ENCODE measurements at regions not wholly inside any gene's neighbourhood (a gene's known extent, or its start where the extent isn't known, plus 50 kb on each side); places are given as distances from the start of the nearest gene placed in this dataset.

DNA sequence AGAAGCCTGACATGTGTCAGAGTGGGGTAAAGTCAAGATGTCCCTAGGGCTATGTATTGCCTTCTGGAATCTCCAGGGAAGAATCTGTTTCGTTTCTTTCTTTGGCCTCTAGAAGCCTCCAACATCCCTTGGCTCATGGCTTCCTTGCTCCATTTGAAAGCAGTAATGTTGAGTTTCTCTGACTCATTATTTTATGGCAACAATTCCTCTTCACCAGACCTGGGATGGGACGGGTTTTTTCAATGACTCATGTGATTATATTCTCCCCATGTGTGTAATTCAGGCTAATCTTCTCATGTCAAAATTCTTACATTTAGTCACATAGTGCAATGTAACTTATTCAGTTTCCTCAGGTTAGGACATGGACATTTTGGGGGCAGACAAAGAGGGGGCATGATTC is 1038.6 kb downstream of the CBLN2 start:
- no peaks in the 10 kb centered on the region for H3K4me1 ChIP-seq (ENCODE audit: control insufficient read depth, insufficient read depth, low read length)
- no peaks in the 10 kb centered on the region for H3K27me3 ChIP-seq (ENCODE audit: control insufficient read depth, insufficient read depth)
- H3K27ac ChIP-seq (ENCODE audit: low read length), result no peak overlapping the region
- DNase-seq (no peak), ATAC-seq (no peak)
- 62% methylated on average over 2 of the region's 2 CpGs for WGBS
- no peak overlapping the region for H3K4me3 ChIP-seq (ENCODE audit: low read length)
- H3K9me3 ChIP-seq (ENCODE audit: control insufficient read depth, low read length), result no peaks in the 10 kb centered on the region
- intact Hi-C loops (cut with DNase I), result no loop called here

DNA sequence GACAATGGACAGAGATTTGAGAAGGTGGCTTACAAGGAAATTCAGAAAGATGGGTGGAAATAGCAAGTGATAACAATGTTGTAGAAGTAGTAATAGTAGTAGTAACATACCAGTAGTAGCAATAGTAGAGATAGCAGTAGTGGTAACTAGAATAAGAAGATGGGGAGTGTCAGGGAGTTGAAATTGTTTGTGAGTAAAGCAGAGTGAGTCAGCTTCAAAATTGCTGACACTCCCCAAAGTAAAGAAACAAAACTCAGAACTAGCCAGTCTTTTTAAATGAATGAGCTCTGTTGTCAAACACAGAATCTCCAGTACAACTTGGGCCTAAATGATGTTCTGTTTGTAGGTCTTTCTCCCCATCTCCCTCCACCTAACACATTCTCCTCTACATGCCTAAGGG is 1040.9 kb downstream of the CBLN2 start:
- Histone ChIP-seq H3K27ac (ENCODE audit: low read length) (no peak overlapping the region), H3K4me3 (ENCODE audit: low read length) (no peak overlapping the region), H3K9me3 (ENCODE audit: control insufficient read depth, low read length) (no peaks in the 10 kb centered on the region), H3K4me1 (ENCODE audit: control insufficient read depth, insufficient read depth, low read length) (no peaks in the 10 kb centered on the region), H3K27me3 (ENCODE audit: control insufficient read depth, insufficient read depth) (no peaks in the 10 kb centered on the region)
- no peak for ATAC-seq
- intact Hi-C loops (cut with DNase I), result no loop called here
- DNase-seq, result no peak

DNA sequence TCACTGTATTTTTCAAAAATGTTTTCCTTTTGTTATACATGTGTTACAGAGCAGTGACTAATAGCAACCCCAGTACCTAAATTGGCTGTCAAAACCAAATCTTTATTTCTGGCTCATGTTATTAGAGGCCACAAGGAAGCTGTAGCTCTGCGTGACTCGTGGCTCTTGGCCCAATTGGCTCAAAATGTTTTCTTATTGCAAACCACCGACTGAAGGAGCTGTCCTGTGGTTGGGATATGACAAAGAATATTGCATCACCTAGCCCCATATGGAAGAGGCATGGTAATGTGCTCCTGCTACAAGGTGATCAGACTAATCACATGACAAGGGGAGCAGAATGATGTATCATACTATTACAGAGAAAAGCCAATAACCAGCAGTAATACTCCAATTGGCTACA is 1058.5 kb downstream of the CBLN2 start:
- WGBS, result 44% methylated on average over 3 of the region's 3 CpGs
- Histone ChIP-seq H3K27me3 (ENCODE audit: control insufficient read depth, insufficient read depth) (no peaks in the 10 kb centered on the region), H3K4me3 (ENCODE audit: low read length) (no peak overlapping the region), H3K9me3 (ENCODE audit: control insufficient read depth, low read length) (no peaks in the 10 kb centered on the region), H3K27ac (ENCODE audit: low read length) (no peak overlapping the region), H3K4me1 (ENCODE audit: control insufficient read depth, insufficient read depth, low read length) (no peaks in the 10 kb centered on the region)
- ATAC-seq, result no peak
- intact Hi-C loops (cut with DNase I), result no loop called here
- no peak for DNase-seq

DNA sequence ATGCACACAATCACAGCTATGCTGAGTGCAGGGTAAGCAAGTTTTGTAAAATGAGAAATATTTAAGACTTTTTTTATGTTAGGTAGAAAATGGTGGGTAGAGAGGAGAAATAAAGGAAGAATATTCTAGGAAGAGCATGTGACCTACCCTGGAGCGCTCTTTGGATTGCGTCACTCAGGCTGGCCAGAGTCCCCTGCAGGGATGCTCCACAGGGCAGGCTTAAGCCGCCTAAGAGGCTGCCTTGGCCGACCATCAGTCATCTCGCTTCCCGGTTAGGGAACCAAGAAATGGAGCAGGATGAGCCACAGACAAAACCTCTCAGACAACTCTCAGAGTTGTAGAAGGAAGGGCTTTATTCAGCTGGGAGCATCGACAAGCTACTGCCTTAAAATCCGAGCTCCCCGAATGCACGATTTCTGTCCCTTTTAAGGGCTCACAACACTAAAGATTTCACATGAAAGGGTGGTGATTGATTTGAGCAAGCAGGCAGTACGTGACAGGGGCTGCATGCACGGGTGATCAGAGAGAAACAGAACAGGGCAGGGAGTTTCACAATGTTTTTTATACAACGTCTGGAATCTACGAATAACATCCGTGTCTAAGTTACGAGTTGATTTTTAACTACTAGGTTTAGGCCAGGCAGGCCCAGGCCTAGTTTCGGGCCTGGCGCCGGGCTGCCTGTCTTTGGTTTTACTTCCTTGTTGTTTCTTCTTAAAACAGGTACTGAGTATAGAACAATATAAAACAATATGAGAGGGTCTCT is 1072.0 kb downstream of the CBLN2 start:
- intact Hi-C loops (cut with DNase I), result no loop called here
- no peak overlapping the region for H3K4me3 ChIP-seq (ENCODE audit: low read length)
- no peak for DNase-seq
- no peaks in the 10 kb centered on the region for H3K9me3 ChIP-seq (ENCODE audit: control insufficient read depth, low read length)
- H3K4me1 ChIP-seq (ENCODE audit: control insufficient read depth, insufficient read depth, low read length), result no peaks in the 10 kb centered on the region
- H3K27ac ChIP-seq (ENCODE audit: low read length), result no peak overlapping the region
- no peak for ATAC-seq
- no peaks in the 10 kb centered on the region for H3K27me3 ChIP-seq (ENCODE audit: control insufficient read depth, insufficient read depth)
- WGBS, result 86% methylated on average over 19 of the region's 19 CpGs

DNA sequence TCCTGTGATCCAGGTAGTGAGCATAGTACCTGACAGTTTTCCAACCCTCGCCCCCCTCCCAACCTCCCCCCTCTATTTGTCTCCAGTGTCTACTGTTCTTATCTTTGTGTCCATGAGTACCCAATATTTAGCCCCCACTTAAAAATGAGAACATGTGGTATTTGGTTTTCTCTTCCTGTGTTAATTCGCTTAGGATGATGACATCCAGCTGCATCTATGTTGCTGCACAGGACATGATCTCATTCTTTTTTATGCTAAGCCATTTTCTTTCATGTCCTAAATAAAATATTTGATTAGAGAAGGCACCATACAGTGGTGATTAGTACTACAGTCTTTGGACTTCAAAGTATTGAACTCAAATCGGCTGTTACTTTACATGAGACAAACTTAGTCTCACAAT is 1087.9 kb downstream of the CBLN2 start:
- Histone ChIP-seq H3K9me3 (ENCODE audit: control insufficient read depth, low read length) (no peaks in the 10 kb centered on the region), H3K27ac (ENCODE audit: low read length) (no peak overlapping the region), H3K4me1 (ENCODE audit: control insufficient read depth, insufficient read depth, low read length) (no peaks in the 10 kb centered on the region), H3K27me3 (ENCODE audit: control insufficient read depth, insufficient read depth) (no peaks in the 10 kb centered on the region), H3K4me3 (ENCODE audit: low read length) (no peak overlapping the region)
- 49% methylated on average over 3 of the region's 3 CpGs for WGBS
- intact Hi-C loops (cut with DNase I), result no loop called here
- DNase-seq (no peak), ATAC-seq (no peak)

DNA sequence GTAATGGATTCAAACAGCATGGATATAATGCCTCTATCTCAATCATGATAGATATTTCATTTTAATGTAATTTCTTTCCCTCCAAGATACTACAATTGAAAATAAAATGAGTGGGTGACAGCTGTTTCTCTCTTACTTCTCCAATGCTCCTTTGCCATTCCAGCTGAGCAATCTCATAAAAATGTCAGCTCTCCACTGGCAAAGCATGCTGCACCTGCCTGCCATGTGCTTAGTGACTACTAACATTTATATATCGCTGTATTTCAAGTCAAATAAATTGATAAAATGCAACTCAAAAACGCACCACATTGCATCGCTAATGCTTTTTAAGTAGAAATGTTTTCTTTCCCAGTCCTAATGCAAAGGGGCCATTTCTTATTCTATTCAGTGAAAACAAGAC is 1093.9 kb downstream of the CBLN2 start:
- no peak overlapping the region for H3K4me3 ChIP-seq (ENCODE audit: low read length)
- H3K9me3 ChIP-seq (ENCODE audit: control insufficient read depth, low read length), result no peaks in the 10 kb centered on the region
- intact Hi-C loops (cut with DNase I), result no loop called here
- WGBS, result 85% methylated on average over 3 of the region's 3 CpGs
- no peaks in the 10 kb centered on the region for H3K27me3 ChIP-seq (ENCODE audit: control insufficient read depth, insufficient read depth)
- ATAC-seq (no peak), DNase-seq (no peak)
- H3K4me1 ChIP-seq (ENCODE audit: control insufficient read depth, insufficient read depth, low read length), result no peaks in the 10 kb centered on the region
- H3K27ac ChIP-seq (ENCODE audit: low read length), result no peak overlapping the region

DNA sequence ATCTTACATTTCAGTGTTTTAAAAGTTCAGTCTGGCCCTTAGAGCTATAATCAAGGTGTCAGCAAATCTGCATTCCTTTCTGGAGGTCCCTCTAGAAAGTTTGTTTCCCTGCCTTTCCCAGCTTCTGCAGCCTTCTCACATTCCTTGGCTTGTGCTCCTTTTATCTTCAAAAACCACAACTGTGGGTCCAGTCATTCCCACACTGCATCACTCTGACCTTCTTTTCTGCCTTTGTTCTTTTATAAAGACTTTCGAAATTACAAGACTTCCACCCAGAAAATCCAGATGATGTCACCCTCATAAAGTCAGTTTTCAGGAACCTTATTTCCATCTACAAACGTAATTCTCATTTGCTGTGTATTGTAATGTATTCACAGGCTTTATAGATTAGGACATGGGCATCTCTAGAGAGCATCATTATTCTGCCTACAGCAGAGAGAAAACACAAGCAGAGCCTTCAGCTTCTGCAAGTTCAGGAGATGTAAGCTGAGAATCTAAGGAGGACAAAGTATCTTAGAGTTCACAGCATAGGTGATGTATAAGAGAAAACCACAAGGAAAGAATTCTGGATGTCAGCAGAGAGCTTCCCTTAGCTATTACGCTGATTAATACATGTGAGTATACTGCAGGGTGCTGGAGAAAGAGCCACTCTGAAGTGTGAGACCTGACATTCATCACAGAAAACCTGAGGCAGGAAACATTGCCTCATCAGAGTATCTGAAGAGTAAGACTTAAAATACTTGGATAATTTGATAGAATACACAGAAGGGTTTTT is 1100.2 kb downstream of the CBLN2 start:
- no peak overlapping the region for H3K4me3 ChIP-seq (ENCODE audit: low read length)
- H3K4me1 ChIP-seq (ENCODE audit: control insufficient read depth, insufficient read depth, low read length), result no peaks in the 10 kb centered on the region
- intact Hi-C loops (cut with DNase I), result no loop called here
- DNase-seq (no peak), ATAC-seq (no peak)
- H3K27ac ChIP-seq (ENCODE audit: low read length), result no peak overlapping the region
- WGBS, result 57% methylated on average over 3 of the region's 3 CpGs
- H3K9me3 ChIP-seq (ENCODE audit: control insufficient read depth, low read length), result no peaks in the 10 kb centered on the region
- H3K27me3 ChIP-seq (ENCODE audit: control insufficient read depth, insufficient read depth), result no peaks in the 10 kb centered on the region

DNA sequence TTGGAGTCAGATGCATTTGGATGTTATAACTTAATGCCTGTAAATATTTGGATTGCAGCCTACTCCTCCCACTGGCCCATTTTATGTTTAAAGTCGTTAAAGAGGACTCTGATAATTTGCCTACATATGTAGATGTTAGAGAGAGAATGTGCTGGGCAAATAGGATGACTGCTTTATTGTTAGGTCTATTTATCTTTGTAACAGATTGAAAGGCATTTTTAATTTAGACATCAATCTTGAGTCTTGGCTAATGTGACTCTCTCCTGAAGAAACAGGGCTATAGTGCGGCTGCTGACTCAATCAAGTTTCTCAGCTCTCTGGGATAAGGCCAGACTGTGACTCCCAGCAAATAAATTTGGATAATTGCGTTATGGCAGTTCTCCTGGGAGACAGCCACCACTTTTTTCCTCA is 1101.4 kb downstream of the CBLN2 start:
- 50% methylated on average over 3 of the region's 3 CpGs for WGBS
- H3K27ac ChIP-seq (ENCODE audit: low read length), result no peak overlapping the region
- no peaks in the 10 kb centered on the region for H3K9me3 ChIP-seq (ENCODE audit: control insufficient read depth, low read length)
- intact Hi-C loops (cut with DNase I), result no loop called here
- H3K4me3 ChIP-seq (ENCODE audit: low read length), result no peak overlapping the region
- no peaks in the 10 kb centered on the region for H3K27me3 ChIP-seq (ENCODE audit: control insufficient read depth, insufficient read depth)
- no peak for ATAC-seq
- DNase-seq, result no peak
- H3K4me1 ChIP-seq (ENCODE audit: control insufficient read depth, insufficient read depth, low read length), result no peaks in the 10 kb centered on the region

DNA sequence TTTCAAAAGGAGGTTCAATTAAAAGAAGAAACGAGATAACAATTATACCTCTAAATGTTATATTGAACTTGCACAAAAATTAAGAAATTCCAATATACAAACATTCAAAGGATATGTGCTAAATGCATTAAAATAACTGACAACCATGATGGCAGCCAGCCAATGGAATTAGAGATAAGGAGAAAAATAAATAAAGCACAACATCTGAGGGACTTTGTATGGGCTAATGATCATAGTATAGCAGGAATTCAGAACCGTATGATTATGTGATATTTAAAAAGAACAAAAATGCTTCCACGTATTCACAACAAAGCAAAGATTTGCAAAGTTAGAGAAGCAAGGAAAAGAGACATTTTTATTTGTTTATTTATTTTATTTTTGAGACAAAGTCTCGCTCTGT is 1103.0 kb downstream of the CBLN2 start:
- Histone ChIP-seq H3K4me3 (ENCODE audit: low read length) (no peak overlapping the region), H3K9me3 (ENCODE audit: control insufficient read depth, low read length) (no peaks in the 10 kb centered on the region), H3K27me3 (ENCODE audit: control insufficient read depth, insufficient read depth) (no peaks in the 10 kb centered on the region), H3K27ac (ENCODE audit: low read length) (no peak overlapping the region), H3K4me1 (ENCODE audit: control insufficient read depth, insufficient read depth, low read length) (no peaks in the 10 kb centered on the region)
- intact Hi-C loops (cut with DNase I), result no loop called here
- WGBS, result 56% methylated on average over 4 of the region's 4 CpGs
- DNase-seq (no peak), ATAC-seq (no peak)

DNA sequence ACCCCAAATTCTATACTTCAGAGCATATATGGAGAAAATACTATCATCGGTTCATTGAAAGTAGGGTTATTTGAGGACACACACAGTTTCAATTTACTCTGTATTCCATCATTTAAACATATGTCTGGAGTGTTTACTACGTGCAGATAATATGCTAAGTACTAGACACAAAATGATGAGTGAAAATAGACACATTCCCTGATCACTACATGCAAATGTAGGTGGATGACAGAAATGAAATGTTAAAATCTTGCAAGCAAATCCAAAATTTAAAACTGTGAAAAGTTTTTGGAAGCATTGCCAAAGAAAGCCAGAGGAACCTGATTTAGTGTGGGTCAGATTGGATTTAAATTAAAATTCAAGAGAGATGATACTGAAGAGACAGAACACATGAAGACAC is 1106.6 kb downstream of the CBLN2 start:
- no peak for ATAC-seq
- Histone ChIP-seq H3K4me3 (ENCODE audit: low read length) (no peak overlapping the region), H3K27me3 (ENCODE audit: control insufficient read depth, insufficient read depth) (no peaks in the 10 kb centered on the region), H3K27ac (ENCODE audit: low read length) (no peak overlapping the region), H3K9me3 (ENCODE audit: control insufficient read depth, low read length) (no peaks in the 10 kb centered on the region), H3K4me1 (ENCODE audit: control insufficient read depth, insufficient read depth, low read length) (no peaks in the 10 kb centered on the region)
- 81% methylated on average over 2 of the region's 2 CpGs for WGBS
- DNase-seq, result no peak
- intact Hi-C loops (cut with DNase I), result no loop called here

DNA sequence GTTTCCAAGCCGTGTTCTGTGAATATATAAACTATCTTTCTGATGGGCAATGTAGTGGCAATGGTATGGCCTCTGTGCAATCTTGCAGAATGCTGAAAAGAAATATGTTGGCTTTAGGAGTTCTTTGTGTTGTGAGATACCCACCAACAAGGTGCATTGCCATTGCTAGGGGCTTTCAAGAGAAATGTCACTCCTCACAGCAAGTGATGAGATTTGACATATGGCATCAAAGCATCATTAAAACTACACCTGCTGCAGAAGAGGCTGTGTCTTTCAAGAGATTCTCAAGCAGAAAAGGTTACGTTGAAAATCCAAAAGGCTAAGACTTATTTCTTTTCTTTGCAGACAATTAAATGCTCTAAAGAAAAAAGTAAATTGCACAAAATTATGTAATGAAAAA is 1110.8 kb downstream of the CBLN2 start:
- no peak overlapping the region for H3K27ac ChIP-seq (ENCODE audit: low read length)
- intact Hi-C loops (cut with DNase I), result no loop called here
- ATAC-seq, result no peak
- H3K4me1 ChIP-seq (ENCODE audit: control insufficient read depth, insufficient read depth, low read length), result no peaks in the 10 kb centered on the region
- H3K4me3 ChIP-seq (ENCODE audit: low read length), result no peak overlapping the region
- WGBS, result 86% methylated on average over 2 of the region's 2 CpGs
- H3K27me3 ChIP-seq (ENCODE audit: control insufficient read depth, insufficient read depth), result no peaks in the 10 kb centered on the region
- no peak for DNase-seq
- H3K9me3 ChIP-seq (ENCODE audit: control insufficient read depth, low read length), result no peaks in the 10 kb centered on the region

Measured in right cardiac atrium (tissue), 5 donors.